GM18873 (cell line): ENCODE measurements at regions not wholly inside any gene's neighbourhood (a gene's known extent, or its start where the extent isn't known, plus 50 kb on each side); places are given as distances from the start of the nearest gene placed in this dataset.
"Not testable (repeated sequence)": the region's sequence is repeated elsewhere in the genome, so short reads cannot be mapped to it uniquely, and the experiment has no call there.

Experiments
- ATAC-seq: cut with Tn5 transposase; IDR thresholded peaks from one replicate; pipeline ENCODE4 v1.9.1; 2021; ENCODE audit warnings: mild to moderate bottlenecking, moderate library complexity, moderate number of reproducible peaks; ENCODE audit not compliant: unreplicated experiment, low FRiP score

GRCh38 chr11:14573539-14574057 is 53.4 kb upstream of the PSMA1 start:
- ATAC-seq, result not testable (repeated sequence)

- no peak for ATAC-seq
These were observed 57.1 kb upstream of the PSMA1 start for GRCh38 chr11:14577292-14577691.

- peak; percentile 41 for ATAC-seq
These were observed 57.8 kb upstream of the PSMA1 start for GRCh38 chr11:14577835-14578529.

GRCh38 chr11:14578541-14578956 is 58.4 kb upstream of the PSMA1 start:
- peak; percentile 99 for ATAC-seq

GRCh38 chr11:14579646-14580045 is 59.5 kb upstream of the PSMA1 start:
- ATAC-seq, result no peak

- no peak for ATAC-seq
These were observed 60.8 kb upstream of the PDE3B start for GRCh38 chr11:14582793-14583192.

- ATAC-seq, result no peak
These were observed 60.2 kb upstream of the PDE3B start for GRCh38 chr11:14583252-14584034.

GRCh38 chr11:14584035-14584363 is 59.6 kb upstream of the PDE3B start:
- no peak for ATAC-seq

- no peak for ATAC-seq
These were observed 59.0 kb upstream of the PDE3B start for GRCh38 chr11:14584595-14584994.

GRCh38 chr11:14585438-14585837 is 58.2 kb upstream of the PDE3B start:
- no peak for ATAC-seq

GRCh38 chr11:14587258-14587657 is 56.3 kb upstream of the PDE3B start:
- ATAC-seq, result no peak

- ATAC-seq, result no peak
These were observed 54.9 kb upstream of the PDE3B start for GRCh38 chr11:14588681-14589080.

GRCh38 chr11:14589421-14589820 is 54.2 kb upstream of the PDE3B start:
- no peak for ATAC-seq

GRCh38 chr11:14591046-14591445 is 52.6 kb upstream of the PDE3B start:
- not testable (repeated sequence) for ATAC-seq

- ATAC-seq, result no peak
These were observed 49.9 kb upstream of the PDE3B start for GRCh38 chr11:14593671-14594070.
